IPS DF 6.9 (cell line): ENCODE measurements at regions not wholly inside any gene's neighbourhood (a gene's known extent, or its start where the extent isn't known, plus 50 kb on each side); places are given as distances from the start of the nearest gene placed in this dataset.

Source experiments
- DNase-seq: peaks from one replicate; pipeline ENCODE4 v3.0.0-alpha.2; 2013; ENCODE audit warnings: low read depth, low spot score
- H3K27ac ChIP-seq: one replicate; pipeline ENCODE4 v1.5.1; 2013; ENCODE audit warnings: low read length, control low read depth
- H3K27me3 ChIP-seq: 2 replicates; pipeline ENCODE4 v1.6.1; 2013; ENCODE audit warnings: mild to moderate bottlenecking, low read length; ENCODE audit not compliant: control insufficient read depth, insufficient read depth
- H3K36me3 ChIP-seq: 2 replicates; pipeline ENCODE4 v1.6.1; 2013; ENCODE audit warnings: low read length; ENCODE audit not compliant: control insufficient read depth, insufficient read depth
- H3K4me1 ChIP-seq: 2 replicates; pipeline ENCODE4 v1.6.1; 2013; ENCODE audit warnings: low read length; ENCODE audit not compliant: control insufficient read depth, insufficient read depth
- H3K4me3 ChIP-seq: 2 replicates; pipeline ENCODE4 v1.5.1; 2013; ENCODE audit warnings: mild to moderate bottlenecking, low read length
- H3K9me3 ChIP-seq: 2 replicates; pipeline ENCODE4 v1.6.1; 2013; ENCODE audit warnings: low read length, inconsistent platforms; ENCODE audit not compliant: control insufficient read depth, insufficient read depth
- WGBS: extraction: QIAGEN DNeasy Blood & Tissue Kit; methylation state at CpG from one replicate; pipeline ENCODE4 v1.1.7; 2013; ENCODE audit warnings: mixed read lengths, missing lambda C conversion rate; ENCODE audit not compliant: insufficient read length, insufficient coverage; 5-methylcytosine and 5-hydroxymethylcytosine counted together

DNA sequence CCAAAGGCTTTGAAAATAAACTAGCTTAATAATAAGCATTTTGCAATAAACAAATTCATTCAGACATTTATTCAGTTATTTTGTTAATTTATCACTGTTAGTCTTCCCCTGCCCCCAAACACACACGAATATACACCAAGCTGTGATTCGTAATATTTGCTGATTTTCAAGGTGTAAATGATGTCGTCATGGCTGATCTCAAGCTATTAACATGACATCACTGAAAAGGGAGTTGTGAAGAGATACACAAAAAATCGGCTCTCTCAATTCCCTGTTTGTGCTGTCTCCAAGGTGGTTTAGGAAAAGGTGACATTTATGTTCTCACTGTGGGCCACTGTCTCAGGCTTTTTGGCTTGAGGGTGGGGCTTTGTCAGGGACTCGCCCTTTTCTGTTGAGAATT, 413.3 kb downstream of the CDH9 start:
- Histone ChIP-seq H3K9me3 (no peaks in the 10 kb centered on the region), H3K4me3 (no peak overlapping the region), H3K27ac (no peak overlapping the region), H3K36me3 (no peaks in the 10 kb centered on the region), H3K27me3 (no peaks in the 10 kb centered on the region), H3K4me1 (no peaks in the 10 kb centered on the region)
- DNase-seq = no peak
- WGBS = no CpG with 5 or more reads among the region's 5 CpGs

DNA sequence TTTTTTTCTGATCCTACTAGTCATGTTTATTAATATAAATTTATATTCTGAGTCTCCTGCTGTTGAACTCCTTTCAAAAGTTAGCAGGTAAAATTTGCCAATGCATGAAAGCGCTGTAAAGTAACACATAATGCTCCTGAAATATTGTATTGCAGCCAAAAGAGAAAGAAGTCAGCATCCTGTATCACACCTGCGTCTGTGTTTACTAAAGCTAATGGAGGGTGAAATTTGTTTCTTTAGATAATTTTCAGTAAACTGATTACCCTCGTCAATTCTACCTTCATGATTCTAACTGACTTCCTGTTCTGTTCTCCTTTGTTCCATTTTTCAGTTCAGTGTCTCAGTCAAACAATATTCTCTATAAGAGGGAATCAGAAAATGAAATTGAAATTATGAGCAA, 415.4 kb downstream of the CDH9 start:
- Histone ChIP-seq H3K27me3 (no peaks in the 10 kb centered on the region), H3K9me3 (no peaks in the 10 kb centered on the region), H3K36me3 (no peaks in the 10 kb centered on the region), H3K4me3 (no peak overlapping the region), H3K27ac (no peak overlapping the region), H3K4me1 (no peaks in the 10 kb centered on the region)
- WGBS = no CpG with 5 or more reads among the region's 3 CpGs
- DNase-seq = no peak

DNA sequence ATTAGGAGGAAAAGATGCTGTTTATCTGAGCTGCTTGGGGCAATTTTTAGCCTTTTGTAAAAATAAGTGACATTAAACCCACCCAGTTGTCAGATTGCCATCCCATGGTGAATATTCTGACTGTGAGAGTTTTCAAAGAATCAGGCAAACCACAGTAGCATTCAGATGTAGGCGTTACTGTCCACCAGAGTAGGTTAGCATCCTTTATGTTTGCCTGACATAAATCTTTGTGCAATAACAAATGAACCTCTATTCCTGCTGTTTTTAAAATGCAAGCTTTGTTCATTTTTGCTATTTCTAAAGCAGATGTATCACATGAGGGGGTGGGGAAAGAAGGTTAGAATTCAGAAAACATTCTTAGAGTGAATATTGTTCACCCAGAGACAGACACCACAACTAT, 427.8 kb downstream of the CDH9 start:
- H3K36me3 ChIP-seq = no peaks in the 10 kb centered on the region
- no peak for DNase-seq
- no CpG with 5 or more reads among the region's 1 CpG for WGBS
- H3K27me3 ChIP-seq = no peaks in the 10 kb centered on the region
- no peaks in the 10 kb centered on the region for H3K4me1 ChIP-seq
- H3K27ac ChIP-seq = no peak overlapping the region
- H3K4me3 ChIP-seq = no peak overlapping the region
- H3K9me3 ChIP-seq = no peaks in the 10 kb centered on the region

DNA sequence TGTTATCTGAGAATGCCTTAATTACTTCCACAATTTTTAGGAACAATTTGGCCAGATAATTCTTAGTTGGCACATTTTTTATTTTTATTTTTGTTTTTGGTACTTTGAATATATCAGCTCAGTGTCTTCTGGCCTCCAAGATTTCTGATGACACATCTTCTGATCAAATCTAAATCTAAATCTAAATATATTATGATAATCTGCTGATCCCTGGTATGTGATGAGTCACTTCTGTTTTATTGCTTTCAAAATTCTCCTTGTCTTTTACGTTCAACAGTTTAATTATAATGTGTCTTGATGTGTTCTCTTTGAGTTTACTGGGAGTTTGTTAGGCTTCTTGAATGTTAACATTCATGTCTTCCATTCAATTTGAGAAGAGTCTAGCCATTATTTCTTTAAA, 436.8 kb downstream of the CDH9 start:
- no peaks in the 10 kb centered on the region for H3K4me1 ChIP-seq
- no peaks in the 10 kb centered on the region for H3K9me3 ChIP-seq
- no peak overlapping the region for H3K27ac ChIP-seq
- no CpG with 5 or more reads among the region's 1 CpG for WGBS
- H3K36me3 ChIP-seq = no peaks in the 10 kb centered on the region
- H3K27me3 ChIP-seq = no peaks in the 10 kb centered on the region
- no peak for DNase-seq
- H3K4me3 ChIP-seq = no peak overlapping the region

DNA sequence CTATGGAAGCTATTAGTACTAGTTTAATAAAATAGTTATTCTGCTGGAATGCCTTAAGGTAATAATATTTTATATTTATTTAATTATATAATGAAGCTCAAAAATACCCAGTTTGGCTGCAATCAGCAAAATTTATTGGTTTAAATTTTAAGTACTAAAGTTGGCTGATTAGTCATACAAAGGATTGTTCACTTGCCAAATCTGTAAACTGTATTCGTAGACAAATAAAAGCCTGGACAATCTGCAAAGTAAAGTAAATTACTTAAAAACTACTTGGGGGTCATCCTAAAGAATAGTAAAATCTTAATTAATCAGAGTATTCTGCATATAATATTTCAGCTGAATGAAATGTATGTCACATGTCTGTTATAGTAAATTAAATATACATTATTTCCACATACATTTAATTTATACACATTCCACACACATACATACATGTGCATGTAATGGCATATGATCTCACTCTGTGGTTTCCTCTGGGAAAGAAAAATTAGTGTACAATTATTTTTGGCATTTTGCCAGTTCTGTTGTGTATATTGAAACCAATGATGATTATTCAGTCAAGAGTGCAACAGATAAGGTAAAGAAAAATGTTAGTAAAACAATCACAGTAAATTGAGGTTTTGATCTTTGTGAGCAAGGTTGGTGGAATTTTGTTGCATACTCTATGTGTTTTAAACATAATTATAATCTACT, 455.9 kb downstream of the CDH9 start:
- Histone ChIP-seq H3K27ac (no peak overlapping the region), H3K36me3 (no peaks in the 10 kb centered on the region), H3K4me3 (no peak overlapping the region), H3K9me3 (no peaks in the 10 kb centered on the region), H3K4me1 (no peaks in the 10 kb centered on the region), H3K27me3 (no peaks in the 10 kb centered on the region)
- WGBS = no CpG with 5 or more reads among the region's 1 CpG
- no peak for DNase-seq

DNA sequence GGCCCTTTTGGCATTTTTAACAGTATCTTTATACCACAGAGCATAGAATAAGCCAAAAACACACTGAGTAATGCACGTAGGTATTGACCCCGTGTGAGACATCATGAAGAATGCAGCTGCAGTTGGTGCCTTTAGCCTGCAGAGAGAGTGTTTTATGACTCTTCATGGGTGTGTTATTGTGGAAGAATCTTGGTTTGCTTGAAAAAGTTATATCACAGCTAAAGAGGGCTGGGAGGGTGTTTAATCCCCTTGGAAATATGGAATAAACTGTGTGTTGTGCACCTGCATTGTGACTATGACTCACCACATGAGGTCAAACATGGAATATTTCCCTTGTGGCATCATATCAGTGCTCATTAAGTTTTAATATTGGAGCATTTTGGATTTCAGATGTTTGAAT, 458.7 kb downstream of the CDH9 start:
- H3K27ac ChIP-seq = no peak overlapping the region
- H3K9me3 ChIP-seq = no peaks in the 10 kb centered on the region
- no peaks in the 10 kb centered on the region for H3K27me3 ChIP-seq
- H3K4me1 ChIP-seq = no peaks in the 10 kb centered on the region
- DNase-seq = no peak
- H3K4me3 ChIP-seq = no peak overlapping the region
- no CpG with 5 or more reads among the region's 2 CpGs for WGBS
- H3K36me3 ChIP-seq = no peaks in the 10 kb centered on the region

DNA sequence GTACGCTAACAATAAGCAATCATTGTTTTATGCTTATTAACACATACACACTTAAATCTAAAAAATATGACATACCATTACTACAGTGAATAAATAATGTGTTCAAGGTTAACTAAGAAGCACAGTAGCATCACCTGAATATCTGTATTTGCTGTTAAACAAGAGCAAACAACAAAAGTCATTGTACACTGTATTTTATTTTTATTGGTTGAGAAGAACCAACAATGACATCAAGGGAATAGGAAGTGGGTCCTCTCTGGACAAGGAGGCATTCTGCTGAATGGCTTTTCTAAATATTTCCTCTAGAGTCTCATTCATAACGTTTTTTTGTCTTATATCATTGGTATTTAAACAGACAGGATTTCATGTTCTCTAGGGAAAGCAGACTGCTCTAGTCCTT, 460.4 kb downstream of the CDH9 start:
- Histone ChIP-seq H3K4me1 (no peaks in the 10 kb centered on the region), H3K27me3 (no peaks in the 10 kb centered on the region), H3K27ac (no peak overlapping the region), H3K9me3 (no peaks in the 10 kb centered on the region), H3K36me3 (no peaks in the 10 kb centered on the region), H3K4me3 (no peak overlapping the region)
- WGBS = no CpG with 5 or more reads among the region's 2 CpGs
- no peak for DNase-seq

DNA sequence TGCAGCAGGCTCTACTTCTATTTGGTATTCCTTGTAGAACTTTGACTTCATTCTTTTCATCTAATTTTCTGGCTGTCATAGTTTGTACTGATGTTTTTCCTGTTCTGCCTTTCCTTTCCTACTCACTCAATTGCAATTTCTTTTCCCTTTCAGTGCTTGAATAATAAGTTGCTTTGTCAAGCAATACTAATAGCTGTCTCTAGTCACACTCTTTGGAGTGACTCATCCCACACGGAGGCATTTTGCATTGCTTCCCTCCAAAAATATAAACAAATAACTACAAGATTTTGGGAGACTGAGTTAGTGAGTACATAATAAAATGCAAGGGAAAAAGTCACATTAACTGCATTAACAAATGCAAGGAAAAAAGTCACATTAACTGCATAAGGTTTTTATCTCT, 465.9 kb downstream of the CDH9 start:
- H3K36me3 ChIP-seq = no peaks in the 10 kb centered on the region
- H3K4me3 ChIP-seq = no peak overlapping the region
- H3K27ac ChIP-seq = no peak overlapping the region
- DNase-seq = no peak
- H3K27me3 ChIP-seq = no peaks in the 10 kb centered on the region
- no peaks in the 10 kb centered on the region for H3K9me3 ChIP-seq
- H3K4me1 ChIP-seq = no peaks in the 10 kb centered on the region
- WGBS = no CpG with 5 or more reads among the region's 1 CpG

DNA sequence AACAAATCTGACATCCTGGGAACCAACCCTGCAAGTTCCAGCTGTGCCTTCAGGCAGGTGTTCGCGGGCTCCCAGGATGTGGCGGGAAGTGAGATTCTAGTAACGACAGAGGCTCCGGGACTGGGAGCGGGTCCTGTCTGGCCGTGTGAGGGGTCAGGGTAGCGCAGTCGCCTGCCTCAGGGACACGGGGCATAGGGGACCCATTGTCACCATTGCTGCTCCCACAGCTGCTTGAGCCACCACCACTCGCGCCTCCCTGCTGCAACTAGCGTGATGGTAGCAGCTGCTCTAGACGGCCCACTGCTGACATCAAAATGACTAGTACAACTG, 468.5 kb downstream of the CDH9 start:
- Histone ChIP-seq H3K4me1 (no peaks in the 10 kb centered on the region), H3K27me3 (no peaks in the 10 kb centered on the region), H3K27ac (no peak overlapping the region), H3K36me3 (no peaks in the 10 kb centered on the region), H3K4me3 (no peak overlapping the region), H3K9me3 (no peaks in the 10 kb centered on the region)
- no CpG with 5 or more reads among the region's 14 CpGs for WGBS
- DNase-seq = no peak

DNA sequence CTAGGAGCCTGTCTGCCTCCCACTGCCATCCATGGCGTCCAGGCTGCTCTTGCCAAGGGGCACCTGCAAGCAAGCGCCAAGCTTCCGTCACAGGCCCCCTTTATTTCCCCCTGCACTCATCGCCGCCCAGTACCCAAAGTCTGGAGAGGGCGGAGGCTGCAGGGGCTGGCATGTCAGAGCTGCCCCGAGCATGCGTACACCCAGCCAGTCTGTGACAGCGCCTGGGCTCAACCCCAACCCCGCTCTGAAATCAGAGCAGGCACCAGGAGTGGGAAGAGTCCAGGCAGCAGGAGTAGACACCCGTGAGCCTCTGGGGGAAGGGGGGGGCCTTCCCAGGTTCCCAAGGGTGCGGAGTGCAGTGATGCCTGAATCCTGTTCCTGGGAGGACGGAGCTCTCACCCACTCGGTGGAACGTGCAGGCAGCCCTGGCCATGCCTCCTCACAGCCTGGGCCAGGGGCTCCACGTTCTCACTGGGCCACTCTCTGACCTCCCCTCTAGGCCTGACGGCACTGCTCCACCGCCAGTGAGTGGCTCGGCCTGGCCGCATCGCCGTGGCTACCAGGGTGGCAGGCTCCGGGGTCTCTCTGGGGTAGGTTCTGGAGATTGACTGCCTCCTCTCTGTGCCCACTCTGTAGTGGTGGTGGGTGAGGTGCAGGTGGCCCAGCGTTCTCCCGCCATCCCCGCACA, 469.0 kb downstream of the CDH9 start:
- WGBS = no CpG with 5 or more reads among the region's 26 CpGs
- Histone ChIP-seq H3K27ac (no peak overlapping the region), H3K27me3 (no peaks in the 10 kb centered on the region), H3K36me3 (no peaks in the 10 kb centered on the region), H3K4me3 (no peak overlapping the region), H3K4me1 (no peaks in the 10 kb centered on the region), H3K9me3 (no peaks in the 10 kb centered on the region)
- DNase-seq = no peak

DNA sequence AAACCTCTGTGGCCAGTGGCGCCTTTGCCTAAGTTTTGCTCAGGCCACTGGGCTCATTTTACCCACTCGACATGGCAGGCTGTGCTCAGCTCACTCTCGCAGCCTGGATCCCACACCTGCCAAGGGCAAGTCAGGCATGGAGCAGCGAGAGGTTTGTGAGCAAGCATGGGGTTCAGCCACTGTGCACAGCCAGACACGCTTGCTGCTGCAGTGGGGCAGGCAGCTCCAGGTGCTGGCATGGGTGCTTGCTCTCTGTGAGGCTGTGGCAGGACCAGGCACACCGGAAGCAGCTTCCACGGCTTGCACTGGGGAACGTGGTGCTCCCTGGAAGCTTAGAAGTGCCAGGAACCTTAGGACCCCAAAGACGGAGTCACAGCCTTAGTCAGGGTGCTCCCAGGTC, 470.1 kb downstream of the CDH9 start:
- no CpG with 5 or more reads among the region's 9 CpGs for WGBS
- Histone ChIP-seq H3K36me3 (no peaks in the 10 kb centered on the region), H3K27ac (no peak overlapping the region)

More for the DNA sequence above, 470.1 kb downstream of the CDH9 start:
- no peak for DNase-seq
- Histone ChIP-seq H3K4me3 (no peak overlapping the region), H3K4me1 (no peaks in the 10 kb centered on the region), H3K9me3 (no peaks in the 10 kb centered on the region), H3K27me3 (no peaks in the 10 kb centered on the region)
